H1 (cell line): ENCODE measurements at regions not wholly inside any gene's neighbourhood (a gene's known extent, or its start where the extent isn't known, plus 50 kb on each side); places are given as distances from the start of the nearest gene placed in this dataset.
"Not testable (repeated sequence)": the region's sequence is repeated elsewhere in the genome, so short reads cannot be mapped to it uniquely, and the experiment has no call there.

Source experiments
- CTCF ChIA-PET: fragments of 300-600 bp; sonication (Branson Sonifier 250); formaldehyde crosslinking; loops from one replicate; lab custom pipeline; 2021; ENCODE audit not compliant: partially characterized antibody; lab: Charles Lee
- POLR2A ChIA-PET: fragments of 300-600 bp; sonication (Branson Sonifier 250); formaldehyde crosslinking; loops from one replicate; lab custom pipeline; 2021; ENCODE audit warnings: inconsistent platforms; ENCODE audit not compliant: partially characterized antibody; lab: Charles Lee
- DNase-seq, 2 experiments: peaks; one replicate each; pipeline versions ENCODE4 v3.0.0 to v3.0.0-alpha.2; 2010 to 2022; ENCODE audit warnings: low spot score in 2 of 2, low read depth in 1 of 2, mixed read lengths in 1 of 2
- FAIRE-seq: peaks from 2 replicates; lab custom pipeline; 2011; peaks lifted over from hg19 to GRCh38; lab: Jason Lieb, UNC
- H2AFZ ChIP-seq: 2 replicates; pipeline ENCODE4 v1.8.1; 2012; ENCODE audit warnings: low read length, inconsistent platforms
- H2AK5ac ChIP-seq: 2 replicates; pipeline ENCODE4 v1.6.1; 2013; ENCODE audit warnings: low read depth, low read length
- H2BK120ac ChIP-seq: replicated peaks from 2 replicates; pipeline ENCODE3; 2013; ENCODE audit warnings: low read depth, low read length, inconsistent platforms
- H2BK12ac ChIP-seq: 2 replicates; pipeline ENCODE4 v1.6.1; 2013; ENCODE audit warnings: low read depth, low read length
- H2BK15ac ChIP-seq: 2 replicates; pipeline ENCODE4 v1.6.1; 2013; ENCODE audit warnings: low read length
- H2BK20ac ChIP-seq: 2 replicates; pipeline ENCODE4 v1.6.1; 2013; ENCODE audit warnings: low read length
- H2BK5ac ChIP-seq: 2 replicates; pipeline ENCODE4 v1.6.1; 2013; ENCODE audit warnings: low read depth, low read length
- H3K14ac ChIP-seq: 2 replicates; pipeline ENCODE4 v1.6.1; 2013; ENCODE audit warnings: inconsistent platforms; ENCODE audit not compliant: insufficient read length
- H3K18ac ChIP-seq: 2 replicates; pipeline ENCODE4 v1.6.1; 2013; ENCODE audit warnings: low read length; ENCODE audit errors: extremely low read depth
- H3K23ac ChIP-seq: 2 replicates; pipeline ENCODE4 v1.6.1; 2013; ENCODE audit warnings: inconsistent platforms; ENCODE audit not compliant: insufficient read length
- H3K23me2 ChIP-seq: 2 replicates; pipeline ENCODE4 v1.6.1; 2013; ENCODE audit warnings: low read depth, low read length
- H3K27ac ChIP-seq: 2 replicates; pipeline ENCODE4 v1.6.1; 2011; ENCODE audit warnings: low read depth, low read length, inconsistent platforms
- H3K27me3 ChIP-seq, 4 experiments: replicated peaks in 1 of 4; 1 replicate in 1 of 4; 2 replicates in 3 of 4; pipeline versions ENCODE4 v1.6.1 to v1.8.1; 2011 to 2013; ENCODE audit warnings: low read length in 3 of 4, mild to moderate bottlenecking in 3 of 4, inconsistent platforms in 2 of 4, mixed read lengths in 2 of 4, moderate library complexity in 1 of 4; ENCODE audit not compliant: control insufficient read depth in 3 of 4, insufficient read depth in 3 of 4; ENCODE audit errors: extremely low read depth in 1 of 4
- H3K36me3 ChIP-seq, 4 experiments: 2 replicates each; pipeline versions ENCODE4 v1.6.1 to v1.8.1; 2011 to 2013; ENCODE audit warnings: mild to moderate bottlenecking in 4 of 4, low read length in 3 of 4, moderate library complexity in 2 of 4, control low read depth in 1 of 4, inconsistent platforms in 1 of 4; ENCODE audit not compliant: insufficient read depth in 4 of 4, control insufficient read depth in 2 of 4
- H3K4ac ChIP-seq: replicated peaks from 2 replicates; pipeline ENCODE3; 2013; ENCODE audit warnings: low read length, low read depth, mixed read lengths, inconsistent platforms; ENCODE audit not compliant: insufficient read length
- H3K4me1 ChIP-seq, 4 experiments: replicated peaks in 1 of 4; 1 replicate in 1 of 4; 2 replicates in 3 of 4; pipeline versions ENCODE4 v1.6.1 to v1.8.1; 2011 to 2013; ENCODE audit warnings: low read length in 3 of 4, inconsistent platforms in 2 of 4, mixed read lengths in 1 of 4; ENCODE audit not compliant: insufficient read depth in 4 of 4, control insufficient read depth in 3 of 4
- H3K4me2 ChIP-seq, 2 experiments: 2 replicates each; pipeline versions ENCODE4 v1.6.1 to v1.8.1; 2011 to 2013; ENCODE audit warnings: low read depth in 2 of 2, low read length in 2 of 2, control low read depth in 1 of 2, inconsistent platforms in 1 of 2, mild to moderate bottlenecking in 1 of 2; ENCODE audit not compliant: insufficient read depth in 1 of 2
- H3K4me3 ChIP-seq, 4 experiments: fragments of 200-600, 300-600 bp in 1 of 4; sonication (generic), shearing (Covaris generic), sonication (Bioruptor Twin) in 1 of 4; 2 replicates each; pipeline versions ENCODE4 v1.5.1 to v1.8.1; 2011 to 2016; ENCODE audit warnings: low read length in 4 of 4, low read depth in 3 of 4, control low read depth in 2 of 4, inconsistent platforms in 2 of 4, mild to moderate bottlenecking in 2 of 4, mixed read lengths in 1 of 4, moderate library complexity in 1 of 4; ENCODE audit not compliant: insufficient read depth in 2 of 4; ENCODE audit errors: extremely low read depth in 1 of 4
- H3K56ac ChIP-seq: replicated peaks from 2 replicates; pipeline ENCODE3; 2013; ENCODE audit warnings: low read depth, mild to moderate bottlenecking, mixed read lengths, low read length, inconsistent platforms; ENCODE audit not compliant: insufficient read length
- H3K79me1 ChIP-seq: 2 replicates; pipeline ENCODE4 v1.6.1; 2013; ENCODE audit warnings: low read depth, low read length, control low read depth
- H3K79me2 ChIP-seq, 2 experiments: 2 replicates each; pipeline versions ENCODE4 v1.6.1 to v1.8.1; 2012 to 2013; ENCODE audit warnings: low read length in 2 of 2, mild to moderate bottlenecking in 2 of 2, inconsistent platforms in 1 of 2; ENCODE audit not compliant: insufficient read depth in 2 of 2, control insufficient read depth in 1 of 2
- H3K9ac ChIP-seq, 4 experiments: replicated peaks in 1 of 4; 1 replicate in 1 of 4; 2 replicates in 3 of 4; pipeline versions ENCODE4 v1.6.1 to v1.8.1; 2011 to 2013; ENCODE audit warnings: low read depth in 3 of 4, low read length in 3 of 4, control low read depth in 2 of 4, mild to moderate bottlenecking in 2 of 4, moderate library complexity in 2 of 4, inconsistent platforms in 1 of 4; ENCODE audit errors: extremely low read depth in 1 of 4
- H3K9me3 ChIP-seq, 2 experiments: 2 replicates each; pipeline versions ENCODE4 v1.6.1 to v1.8.1; 2012 to 2013; ENCODE audit warnings: mild to moderate bottlenecking in 2 of 2, moderate library complexity in 2 of 2, control low read depth in 1 of 2, inconsistent platforms in 1 of 2, low read depth in 1 of 2, low read length in 1 of 2, mixed read lengths in 1 of 2; ENCODE audit not compliant: insufficient read depth in 2 of 2
- H4K20me1 ChIP-seq, 2 experiments: replicated peaks in 1 of 2; 2 replicates each; pipeline versions ENCODE3 to v1.8.1; 2011 to 2013; ENCODE audit warnings: inconsistent platforms in 2 of 2, low read length in 2 of 2, mild to moderate bottlenecking in 1 of 2; ENCODE audit not compliant: insufficient read depth in 2 of 2, control insufficient read depth in 1 of 2
- H4K5ac ChIP-seq: 2 replicates; pipeline ENCODE4 v1.6.1; 2013; ENCODE audit warnings: low read length, low read depth, mixed read lengths, inconsistent platforms; ENCODE audit not compliant: insufficient read length
- H4K8ac ChIP-seq: 2 replicates; pipeline ENCODE4 v1.8.0; 2013; ENCODE audit warnings: mild to moderate bottlenecking, moderate library complexity, low read length, inconsistent platforms; ENCODE audit not compliant: insufficient read depth; ENCODE audit errors: extremely low read depth
- H4K91ac ChIP-seq: replicated peaks from 2 replicates; pipeline ENCODE3; 2013; ENCODE audit warnings: low read length, mixed read lengths, inconsistent platforms; ENCODE audit not compliant: insufficient read length

DNA sequence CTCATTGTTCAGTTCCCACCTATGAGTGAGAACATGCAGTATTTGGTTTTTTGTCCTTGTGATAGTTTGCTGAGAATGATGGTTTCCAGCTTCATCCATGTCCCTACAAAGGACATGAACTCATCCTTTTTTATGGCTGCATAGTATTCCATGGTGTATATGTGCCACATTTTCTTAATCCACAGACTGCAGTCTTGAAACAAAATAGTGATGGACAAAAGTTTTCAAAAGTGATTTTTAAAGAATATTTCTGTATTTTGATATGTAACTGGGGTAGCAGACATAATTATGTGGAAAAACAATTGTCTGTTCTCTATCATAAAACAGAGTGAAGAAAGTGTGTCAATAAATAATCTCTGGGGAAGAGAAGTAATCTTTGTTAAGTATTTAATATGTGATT lies 148.2 kb downstream of the PDCD6IP start:
- H4K8ac ChIP-seq, H2BK120ac ChIP-seq, H3K23me2 ChIP-seq, H3K4me3 ChIP-seq, H2BK12ac ChIP-seq, H3K27me3 ChIP-seq, H3K27ac ChIP-seq, H4K5ac ChIP-seq, H3K79me1 ChIP-seq, DNase-seq, POLR2A ChIA-PET, FAIRE-seq, H2BK5ac ChIP-seq, H2BK15ac ChIP-seq, H2AK5ac ChIP-seq, H3K23ac ChIP-seq, H3K4ac ChIP-seq, H3K56ac ChIP-seq, H4K20me1 ChIP-seq, H2BK20ac ChIP-seq, H3K18ac ChIP-seq, H4K91ac ChIP-seq, H3K79me2 ChIP-seq, H3K4me2 ChIP-seq, H3K36me3 ChIP-seq, H3K14ac ChIP-seq, H3K9me3 ChIP-seq, H3K4me1 ChIP-seq, H2AFZ ChIP-seq, H3K9ac ChIP-seq: not testable (repeated sequence)
- CTCF ChIA-PET: interaction anchor here (1.2 kb wide), 1 partner anchor 69 kb away, joined by 3 read pairs; no protein-coding TSS in a partner anchor
